ENCODE measurements at regions not wholly inside any gene's neighbourhood (a gene's known extent, or its start where the extent isn't known, plus 50 kb on each side); places are given as distances from the start of the nearest gene placed in this dataset.

- WGBS, 2 donors: 82 to 87% methylated on average over 2 of the region's 2 CpGs
- TF ChIP-seq POLR2AphosphoS5 (IDR thresholded peaks at IDR 0.05): no peak
- no peak for TF ChIP-seq CTCF (IDR thresholded peaks at IDR 0.05)
- TF ChIP-seq POLR2A (IDR thresholded peaks at IDR 0.05): no peak
- no peak for TF ChIP-seq EP300 (IDR thresholded peaks at IDR 0.05)
- no peak overlapping the region for H3K27ac ChIP-seq
Observed at GRCh38 chr17:54269881-54270280, 447.2 kb downstream of the KIF2B start.

GRCh38 chr17:54270499-54270898 lies 447.8 kb downstream of the KIF2B start:
- H3K27ac ChIP-seq: no peak overlapping the region
- no peaks in the 10 kb centered on the region for H3K9me3 ChIP-seq
- TF ChIP-seq POLR2A (IDR thresholded peaks at IDR 0.05) (no peak), EP300 (IDR thresholded peaks at IDR 0.05) (no peak), CTCF (IDR thresholded peaks at IDR 0.05) (no peak), POLR2AphosphoS5 (IDR thresholded peaks at IDR 0.05) (no peak)
- no peaks in the 10 kb centered on the region for H3K27me3 ChIP-seq
- DNase-seq: no peak
- no peaks in the 10 kb centered on the region for H3K36me3 ChIP-seq
- H3K4me1 ChIP-seq: no peaks in the 10 kb centered on the region
- 88 to 93% methylated on average over 2 of the region's 2 CpGs for WGBS, 2 donors
- no peak overlapping the region for H3K4me3 ChIP-seq
- intact Hi-C loops (cut with DNase I): no loop called here

More at GRCh38 chr17:54269881-54270280, 447.2 kb downstream of the KIF2B start:
- DNase-seq: no peak
- Histone ChIP-seq H3K27me3 (no peaks in the 10 kb centered on the region), H3K36me3 (no peaks in the 10 kb centered on the region), H3K4me3 (no peak overlapping the region), H3K9me3 (no peaks in the 10 kb centered on the region), H3K4me1 (no peaks in the 10 kb centered on the region)
- intact Hi-C loops (cut with DNase I): no loop called here

- Histone ChIP-seq H3K27me3 (no peaks in the 10 kb centered on the region), H3K36me3 (no peaks in the 10 kb centered on the region), H3K4me1 (no peaks in the 10 kb centered on the region), H3K4me3 (no peak overlapping the region), H3K27ac (no peak overlapping the region), H3K9me3 (no peaks in the 10 kb centered on the region)
- intact Hi-C loops (cut with DNase I): no loop called here
- no peak for DNase-seq
- TF ChIP-seq POLR2A (IDR thresholded peaks at IDR 0.05) (no peak), POLR2AphosphoS5 (IDR thresholded peaks at IDR 0.05) (no peak), CTCF (IDR thresholded peaks at IDR 0.05) (no peak), EP300 (IDR thresholded peaks at IDR 0.05) (no peak)
Observed at GRCh38 chr17:54277868-54278267, 455.1 kb downstream of the KIF2B start.

GRCh38 chr17:54280741-54281140 lies 458.0 kb downstream of the KIF2B start:
- Histone ChIP-seq H3K27ac (no peak overlapping the region), H3K27me3 (no peaks in the 10 kb centered on the region), H3K9me3 (no peaks in the 10 kb centered on the region), H3K36me3 (no peaks in the 10 kb centered on the region), H3K4me3 (no peak overlapping the region), H3K4me1 (no peaks in the 10 kb centered on the region)
- no peak for DNase-seq
- intact Hi-C loops (cut with DNase I): no loop called here
- TF ChIP-seq POLR2A (IDR thresholded peaks at IDR 0.05): no peak
- TF ChIP-seq EP300 (IDR thresholded peaks at IDR 0.05): no peak
- no peak for TF ChIP-seq CTCF (IDR thresholded peaks at IDR 0.05)
- no peak for TF ChIP-seq POLR2AphosphoS5 (IDR thresholded peaks at IDR 0.05)
- 62 to 70% methylated on average over 3 of the region's 3 CpGs for WGBS, 2 donors

GRCh38 chr17:54282886-54283285 lies 460.2 kb downstream of the KIF2B start:
- H3K4me3 ChIP-seq: no peak overlapping the region

More at GRCh38 chr17:54282886-54283285, 460.2 kb downstream of the KIF2B start:
- Histone ChIP-seq H3K27me3 (no peaks in the 10 kb centered on the region), H3K9me3 (no peaks in the 10 kb centered on the region), H3K4me1 (no peaks in the 10 kb centered on the region), H3K36me3 (no peaks in the 10 kb centered on the region), H3K27ac (no peak overlapping the region)
- TF ChIP-seq POLR2AphosphoS5 (IDR thresholded peaks at IDR 0.05) (no peak), CTCF (IDR thresholded peaks at IDR 0.05) (no peak), POLR2A (IDR thresholded peaks at IDR 0.05) (no peak), EP300 (IDR thresholded peaks at IDR 0.05) (no peak)
- WGBS, 2 donors: 70 to 73% methylated on average over 2 of the region's 2 CpGs
- DNase-seq: no peak
- intact Hi-C loops (cut with DNase I): no loop called here
